K562 (cell line): ENCODE measurements at regions not wholly inside any gene's neighbourhood (a gene's known extent, or its start where the extent isn't known, plus 50 kb on each side); places are given as distances from the start of the nearest gene placed in this dataset.

ENCODE experiments used
- ATAC-seq: fragments of 200-7000 bp; cut with Tn5 transposase; 3 replicates; pipeline ENCODE4 v1.9.1; 2020; ENCODE audit warnings: moderate library complexity
- BruUV-seq: library from RNA; stranded (reverse); fragments of 400-500 nt; replicated peaks from 2 replicates; lab custom pipeline; 2021; lab: Mats Ljungman, UMichigan
- CTCF ChIA-PET: fragments of 300-600 bp; formaldehyde crosslinking; extraction: SDS; loops from one replicate; lab custom pipeline; 2021; ENCODE audit warnings: low intra/inter-chr PET ratio; lab: Yijun Ruan, JAX
- POLR2A ChIA-PET: fragments of 300-600, 350-650 bp; sonication (Branson Sonifier 250); formaldehyde crosslinking; extraction: SDS; loops from one replicate; lab custom pipeline; 2021; ENCODE audit warnings: antibody characterized with exemption, inconsistent platforms; lab: Yijun Ruan, JAX
- DNase-seq, 4 experiments: peaks; one replicate each; pipeline versions ENCODE4 v3.0.0 to v3.0.0-alpha.2; 2011 to 2018; ENCODE audit warnings: low spot score in 3 of 4, mixed read lengths in 3 of 4; ENCODE audit errors: extremely low read depth in 1 of 4
- FAIRE-seq: peaks from 2 replicates; lab custom pipeline; 2011; peaks lifted over from hg19 to GRCh38; lab: Jason Lieb, UNC
- H2AFZ ChIP-seq: 2 replicates; pipeline ENCODE4 v1.6.0; 2011; ENCODE audit warnings: low read depth, low read length, control low read depth, inconsistent platforms
- H3K27ac ChIP-seq: fragments of 200-600 bp; 3 replicates; pipeline ENCODE4 v1.8.0; 2011; ENCODE audit warnings: low read depth, mild to moderate bottlenecking, control low read depth, inconsistent platforms, low read length, moderate library complexity, mixed read lengths; ENCODE audit errors: extremely low read depth
- H3K27me3 ChIP-seq, 2 experiments: fragments of 300-600 bp in 1 of 2; 2 replicates in 1 of 2; 3 replicates in 1 of 2; pipeline versions ENCODE4 v1.6.0 to v1.8.0; 2011; ENCODE audit warnings: inconsistent platforms in 2 of 2, low read length in 2 of 2, mild to moderate bottlenecking in 1 of 2, mixed read lengths in 1 of 2, moderate library complexity in 1 of 2; ENCODE audit not compliant: control insufficient read depth in 2 of 2, insufficient read depth in 2 of 2
- H3K36me3 ChIP-seq: fragments of 300-600 bp; 3 replicates; pipeline ENCODE4 v1.8.0; 2011; ENCODE audit warnings: mild to moderate bottlenecking, low read length, inconsistent platforms; ENCODE audit not compliant: control insufficient read depth, insufficient read depth
- H3K4me1 ChIP-seq, 2 experiments: fragments of 200-600 bp in 1 of 2; replicated peaks in 1 of 2; 2 replicates in 1 of 2; 3 replicates in 1 of 2; pipeline versions ENCODE4 v1.5.1 to v1.8.0; 2011; ENCODE audit warnings: inconsistent platforms in 2 of 2, low read length in 2 of 2, mild to moderate bottlenecking in 1 of 2, mixed read lengths in 1 of 2, moderate library complexity in 1 of 2; ENCODE audit not compliant: control insufficient read depth in 2 of 2, insufficient read depth in 2 of 2
- H3K4me2 ChIP-seq: 2 replicates; pipeline ENCODE4 v1.6.1; 2011; ENCODE audit warnings: low read length, control low read depth, inconsistent platforms, mixed read lengths; ENCODE audit not compliant: insufficient read depth
- H3K4me3 ChIP-seq: fragments of 200-600 bp; sonication (generic), shearing (Covaris generic); 2 replicates; pipeline ENCODE4 v1.5.1; 2016; ENCODE audit warnings: control low read depth, inconsistent platforms
- H3K79me2 ChIP-seq: fragments of 200-600 bp; 3 replicates; pipeline ENCODE4 v1.8.0; 2011; ENCODE audit warnings: low read length, inconsistent platforms; ENCODE audit not compliant: control insufficient read depth, insufficient read depth
- H3K9ac ChIP-seq, 2 experiments: 2 replicates each; pipeline versions ENCODE4 v1.6.0 to v1.6.1; 2011; ENCODE audit warnings: low read depth in 2 of 2, low read length in 2 of 2, control low read depth in 1 of 2, inconsistent platforms in 1 of 2, mild to moderate bottlenecking in 1 of 2, mixed read lengths in 1 of 2; ENCODE audit not compliant: insufficient read depth in 1 of 2
- H3K9me1 ChIP-seq: one replicate; pipeline ENCODE4 v1.6.0; 2011; ENCODE audit warnings: inconsistent platforms, mild to moderate bottlenecking, low read length, moderate library complexity; ENCODE audit not compliant: control insufficient read depth, insufficient read depth
- H3K9me3 ChIP-seq: replicated peaks from 2 replicates; pipeline ENCODE4 v1.5.1; 2011; ENCODE audit warnings: low read depth, low read length, inconsistent platforms; ENCODE audit not compliant: control insufficient read depth, insufficient read depth
- H4K20me1 ChIP-seq: replicated peaks from 2 replicates; pipeline ENCODE4 v1.6.1; 2011; ENCODE audit warnings: low read length, inconsistent platforms, mixed read lengths; ENCODE audit not compliant: control insufficient read depth, insufficient read depth
- BRCA1 ChIP-seq, 2 experiments: fragments of 450-650 bp in 1 of 2; sonication (generic) in 1 of 2; formaldehyde crosslinking in 1 of 2; IDR thresholded peaks; 2 replicates each; pipeline versions ENCODE4 v1.5.0 to v1.6.1; 2017 to 2020; ENCODE audit warnings: mild to moderate bottlenecking in 1 of 2, missing genetic modification reagents in 1 of 2
- KHSRP ChIP-seq: fragments of 450-650 bp; IDR thresholded peaks from 2 replicates; pipeline ENCODE4 v1.6.1; 2017
- KLF13 ChIP-seq: fragments of 450-650 bp; IDR thresholded peaks from 2 replicates; pipeline ENCODE4 v1.6.1; 2016; ENCODE audit warnings: missing genetic modification characterization, low read depth, mild to moderate bottlenecking, missing compliant biosample characterization, moderate library complexity, borderline replicate concordance
- MCM2 ChIP-seq: fragments of 450-650 bp; IDR thresholded peaks from 2 replicates; pipeline ENCODE4 v1.6.1; 2017; ENCODE audit warnings: low read depth, mild to moderate bottlenecking
- NFIX ChIP-seq: fragments of 250-450 bp; sonication (Bioruptor Pico); IDR thresholded peaks from 2 replicates; pipeline ENCODE4 v1.4.0; 2020; ENCODE audit warnings: low read depth, mild to moderate bottlenecking, moderate library complexity
- PHTF2 ChIP-seq: fragments of 250-450 bp; sonication (Bioruptor Pico); IDR thresholded peaks from 2 replicates; pipeline ENCODE4 v1.5.0; 2021; ENCODE audit warnings: mild to moderate bottlenecking
- REST ChIP-seq, 2 experiments: fragments of 450-650 bp; formaldehyde crosslinking in 1 of 2; IDR thresholded peaks; 2 replicates each; pipeline versions ENCODE4 v1.4.0 to v1.6.1; 2014 to 2020; ENCODE audit warnings: mild to moderate bottlenecking in 2 of 2, borderline replicate concordance in 1 of 2, low read depth in 1 of 2
- YBX1 ChIP-seq: fragments of 450-650 bp; IDR thresholded peaks from 2 replicates; pipeline ENCODE4 v1.7.1; 2016; ENCODE audit warnings: mild to moderate bottlenecking
- WGBS: fragments of 100-300 bp; shearing (Covaris generic); methylation state at CpG from one replicate; pipeline ENCODE4 v1.1.6; 2016; ENCODE audit warnings: low coverage, mixed read lengths; ENCODE audit not compliant: insufficient coverage; ENCODE audit errors: missing lambda C conversion rate; 5-methylcytosine and 5-hydroxymethylcytosine counted together
- in situ Hi-C: fragments of 300-500 bp; cut with MboI; formaldehyde crosslinking; loops from 4 replicates; pipeline ENCODE4 v1.15.0; 2018; ENCODE audit warnings: inconsistent platforms, mixed read lengths
- intact Hi-C: fragments of 100-400 bp; cut with micrococcal nuclease; formaldehyde crosslinking; loops from 2 replicates; pipeline ENCODE4 v1.14.2; 2022
- TF ChIP-seq, protein P1 (sequence below): fragments of 450-650 bp; formaldehyde crosslinking; IDR thresholded peaks from 2 replicates; pipeline ENCODE4 v1.4.0; 2020; ENCODE audit warnings: mild to moderate bottlenecking, mixed read lengths
- TF ChIP-seq, protein P2 (sequence below): sonication (generic); formaldehyde crosslinking; IDR thresholded peaks from 2 replicates; pipeline ENCODE4 v1.8.0; 2022; ENCODE audit warnings: missing genetic modification reagents, mild to moderate bottlenecking, borderline replicate concordance

GRCh38 chr12:123041042-123041531 is 60.6 kb downstream of the ARL6IP4 start:
- Histone ChIP-seq H3K4me3 (no peak overlapping the region), H4K20me1 (no peaks in the 10 kb centered on the region; the same call in 1 of the 2 replicates), H3K4me1 (peaks cover 12 to 13% of the 10 kb centered on the region in 2 experiments; a peak in 3 of 5 replicates), H3K79me2 (no peaks in the 10 kb centered on the region), H3K9ac (peak overlapping the region in 1 of 2 experiments; percentile 75; a peak in 2 of 4 replicates), H3K36me3 (no peaks in the 10 kb centered on the region), H3K27me3 (no peaks in the 10 kb centered on the region), H3K4me2 (no peak overlapping the region), H3K9me1 (no peaks in the 10 kb centered on the region), H2AFZ (no peak overlapping the region), H3K27ac (no peak overlapping the region), H3K9me3 (no peaks in the 10 kb centered on the region)
- 69% methylated on average over 3 of the region's 3 CpGs for WGBS
- no TSS peak for BruUV-seq
- POLR2A ChIA-PET = interaction anchor here (0.6 to 0.8 kb wide), 2 partner anchors 9 to 34 kb away, joined by 3 read pairs; no protein-coding TSS in a partner anchor
- no peak for FAIRE-seq
- no peak for DNase-seq
- in situ Hi-C loops = no loop called here
- intact Hi-C loops = loop anchor here (5.0 kb wide), 1 partner anchor 191 kb away; the partner anchor contains the start of genes MPHOSPH9 and MTRFR
- CTCF ChIA-PET = no interaction called here
- no peak for ATAC-seq
- TF ChIP-seq REST (IDR thresholded peaks at IDR 0.05; ENCODE audit: borderline replicate concordance) (no peak), REST (CRISPR knock-in tag; IDR thresholded peaks at IDR 0.05; ENCODE audit: low read depth) (no peak), KHSRP (no peak), YBX1 (no peak), BRCA1 (IDR thresholded peaks at IDR 0.05) (no peak), BRCA1 (CRISPR knock-in tag; IDR thresholded peaks at IDR 0.05) (0 out of 2 replicates have a peak, but pooled peaks have one; percentile 38), NFIX (CRISPR knock-in tag) (no peak), PHTF2 (CRISPR knock-in tag) (no peak), MCM2 (no peak), KLF13 (tag) (no peak)
- TF ChIP-seq, protein P1, sequence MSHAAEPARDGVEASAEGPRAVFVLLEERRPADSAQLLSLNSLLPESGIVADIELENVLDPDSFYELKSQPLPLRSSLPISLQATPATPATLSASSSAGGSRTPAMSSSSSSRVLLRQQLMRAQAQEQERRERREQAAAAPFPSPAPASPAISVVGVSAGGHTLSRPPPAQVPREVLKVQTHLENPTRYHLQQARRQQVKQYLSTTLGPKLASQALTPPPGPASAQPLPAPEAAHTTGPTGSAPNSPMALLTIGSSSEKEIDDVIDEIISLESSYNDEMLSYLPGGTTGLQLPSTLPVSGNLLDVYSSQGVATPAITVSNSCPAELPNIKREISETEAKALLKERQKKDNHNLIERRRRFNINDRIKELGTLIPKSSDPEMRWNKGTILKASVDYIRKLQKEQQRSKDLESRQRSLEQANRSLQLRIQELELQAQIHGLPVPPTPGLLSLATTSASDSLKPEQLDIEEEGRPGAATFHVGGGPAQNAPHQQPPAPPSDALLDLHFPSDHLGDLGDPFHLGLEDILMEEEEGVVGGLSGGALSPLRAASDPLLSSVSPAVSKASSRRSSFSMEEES (CRISPR knock-in tag) = no peak
- TF ChIP-seq, protein P2, sequence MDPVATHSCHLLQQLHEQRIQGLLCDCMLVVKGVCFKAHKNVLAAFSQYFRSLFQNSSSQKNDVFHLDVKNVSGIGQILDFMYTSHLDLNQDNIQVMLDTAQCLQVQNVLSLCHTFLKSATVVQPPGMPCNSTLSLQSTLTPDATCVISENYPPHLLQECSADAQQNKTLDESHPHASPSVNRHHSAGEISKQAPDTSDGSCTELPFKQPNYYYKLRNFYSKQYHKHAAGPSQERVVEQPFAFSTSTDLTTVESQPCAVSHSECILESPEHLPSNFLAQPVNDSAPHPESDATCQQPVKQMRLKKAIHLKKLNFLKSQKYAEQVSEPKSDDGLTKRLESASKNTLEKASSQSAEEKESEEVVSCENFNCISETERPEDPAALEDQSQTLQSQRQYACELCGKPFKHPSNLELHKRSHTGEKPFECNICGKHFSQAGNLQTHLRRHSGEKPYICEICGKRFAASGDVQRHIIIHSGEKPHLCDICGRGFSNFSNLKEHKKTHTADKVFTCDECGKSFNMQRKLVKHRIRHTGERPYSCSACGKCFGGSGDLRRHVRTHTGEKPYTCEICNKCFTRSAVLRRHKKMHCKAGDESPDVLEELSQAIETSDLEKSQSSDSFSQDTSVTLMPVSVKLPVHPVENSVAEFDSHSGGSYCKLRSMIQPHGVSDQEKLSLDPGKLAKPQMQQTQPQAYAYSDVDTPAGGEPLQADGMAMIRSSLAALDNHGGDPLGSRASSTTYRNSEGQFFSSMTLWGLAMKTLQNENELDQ (CRISPR knock-in tag) = no peak
